HG02852 (cell line): ENCODE measurements at regions not wholly inside any gene's neighbourhood (a gene's known extent, or its start where the extent isn't known, plus 50 kb on each side); places are given as distances from the start of the nearest gene placed in this dataset.
"Not testable (repeated sequence)": the region's sequence is repeated elsewhere in the genome, so short reads cannot be mapped to it uniquely, and the experiment has no call there.

Source experiments
- ATAC-seq: cut with Tn5 transposase; IDR thresholded peaks from one replicate; pipeline ENCODE4 v1.9.1; 2021; ENCODE audit warnings: mild to moderate bottlenecking, moderate library complexity; ENCODE audit not compliant: unreplicated experiment

DNA sequence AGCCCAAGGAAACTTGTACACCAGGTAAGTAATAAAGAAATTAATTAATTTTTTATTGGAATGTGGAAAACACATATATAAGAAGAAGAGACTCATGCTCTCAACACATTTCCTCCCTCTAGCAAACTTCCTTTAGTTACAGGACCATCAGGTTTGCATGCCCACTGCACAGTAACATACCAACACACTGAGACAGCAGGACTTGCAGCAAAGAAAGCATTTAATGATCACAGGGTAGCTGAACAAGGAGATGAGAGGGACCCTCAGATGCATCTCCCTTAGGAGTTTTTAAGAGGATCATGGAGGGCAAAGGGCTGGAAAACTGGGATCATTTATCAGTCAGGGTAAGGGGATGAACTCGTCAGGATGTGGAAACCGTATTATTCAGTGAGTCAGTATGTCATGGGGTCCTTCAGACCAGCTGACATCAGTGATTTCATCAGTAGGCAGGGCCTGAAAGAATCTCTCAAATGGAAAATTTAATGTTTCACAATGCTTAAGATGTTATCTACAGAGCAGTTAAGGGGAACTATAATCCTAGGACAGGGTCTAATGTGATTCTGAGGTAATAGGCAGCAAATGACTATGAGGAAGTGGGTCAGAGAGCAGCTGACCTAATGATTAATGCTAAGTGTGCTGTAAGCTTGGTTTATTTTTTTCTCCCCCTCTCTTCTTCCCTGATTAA is 193.8 kb upstream of the RND3 start:
- no peak for ATAC-seq

DNA sequence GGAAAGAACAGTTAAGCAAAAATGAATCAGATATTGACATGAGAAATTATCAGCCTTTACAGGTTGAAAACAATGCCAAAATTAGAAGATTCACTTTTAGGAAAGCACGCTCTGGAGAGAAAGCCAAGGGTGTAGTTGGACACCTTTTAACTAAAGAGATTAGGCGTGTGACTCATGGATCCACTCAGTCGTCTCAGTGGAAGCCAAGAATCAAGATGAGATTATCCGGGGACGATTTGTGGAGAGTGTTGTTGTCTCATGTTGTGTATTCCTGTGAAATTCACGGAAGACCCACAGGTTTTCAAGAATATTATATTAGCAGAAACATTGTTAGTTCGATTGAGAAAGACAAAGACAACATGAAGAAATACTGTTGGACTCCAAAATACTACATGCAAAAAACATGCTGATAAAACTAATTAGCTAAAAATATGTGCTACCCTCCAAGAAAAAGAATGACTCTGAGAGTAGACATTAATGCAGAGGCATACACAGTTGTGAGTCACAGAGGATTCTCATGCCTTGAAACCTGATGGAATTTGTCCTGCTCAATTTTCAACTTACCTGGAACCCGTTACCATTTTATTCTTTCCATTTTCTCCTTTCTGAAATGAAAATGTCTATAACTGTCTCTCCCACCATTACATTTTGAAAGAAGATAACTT is 192.1 kb upstream of the RND3 start:
- no peak for ATAC-seq

- no peak for ATAC-seq
Measured at GRCh38 chr2:150677551-150677950, 190.1 kb upstream of the RND3 start.

DNA sequence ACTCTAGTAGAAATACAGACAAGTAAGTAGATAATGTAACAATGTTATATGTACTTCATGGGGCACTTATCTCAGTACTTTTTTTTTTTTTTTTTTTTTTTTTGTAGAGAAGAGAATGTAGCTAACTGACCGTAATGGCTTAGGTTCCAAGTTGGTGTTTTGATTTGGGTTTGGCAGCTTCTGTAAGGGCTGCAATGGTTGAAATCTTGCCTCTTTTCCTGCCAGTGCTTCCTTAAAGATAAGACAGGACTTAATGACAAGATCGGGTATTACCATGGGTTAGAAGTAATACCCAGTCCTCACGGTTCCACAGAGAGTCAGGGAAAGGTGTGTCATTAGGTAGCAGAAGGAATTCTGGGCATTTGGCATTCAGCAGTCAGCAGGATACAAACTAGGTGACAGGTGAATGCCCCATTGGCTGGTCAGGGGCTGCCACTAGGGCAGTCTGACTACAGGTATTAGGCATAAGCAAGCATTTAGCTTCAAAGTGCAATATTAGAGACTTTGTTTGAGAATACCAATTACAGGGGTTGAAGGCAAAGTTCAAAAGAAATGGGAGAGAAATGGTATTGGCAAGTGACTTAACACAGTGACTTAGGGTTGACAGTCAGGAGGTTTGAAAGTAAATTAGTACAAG is 189.4 kb upstream of the RND3 start:
- ATAC-seq: no peak

GRCh38 chr2:150675807-150676206 is 188.3 kb upstream of the RND3 start:
- no peak for ATAC-seq

DNA sequence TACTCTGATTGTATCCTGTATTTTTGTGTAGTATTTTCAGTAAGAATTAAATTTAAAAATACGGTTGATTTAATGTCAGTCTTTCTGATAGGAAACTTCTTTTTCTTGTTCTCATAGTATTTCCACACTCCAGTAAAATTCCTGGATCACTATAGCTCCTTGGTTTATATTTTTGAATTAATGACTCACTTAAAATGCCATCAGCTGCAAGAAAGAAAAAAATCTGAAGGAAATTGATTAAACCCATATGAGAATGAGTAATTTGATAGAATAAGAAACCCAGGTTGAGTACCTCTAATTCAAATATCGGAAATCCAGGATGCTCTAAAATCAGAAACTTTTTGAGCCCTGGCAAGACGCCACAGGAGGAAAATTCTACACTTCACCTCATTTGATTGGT is 186.8 kb upstream of the RND3 start:
- ATAC-seq: no peak

DNA sequence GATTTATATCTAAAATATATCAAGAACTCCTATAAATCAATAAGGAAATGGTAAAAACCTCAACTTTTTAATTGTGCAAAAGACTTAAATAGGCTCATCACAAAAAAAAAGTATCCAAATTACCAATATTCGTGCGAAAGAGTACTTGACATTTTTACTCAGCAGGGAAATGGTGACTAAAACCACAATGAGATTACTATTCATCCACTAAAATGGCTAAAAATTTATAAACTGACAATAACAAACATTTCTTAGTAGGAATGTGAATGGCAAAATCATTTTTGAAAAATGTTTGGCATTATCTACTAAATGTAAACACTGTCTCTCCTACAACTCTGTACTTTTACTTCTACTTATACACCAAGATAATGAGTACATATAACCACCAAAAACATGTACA is 184.8 kb upstream of the RND3 start:
- no peak for ATAC-seq

DNA sequence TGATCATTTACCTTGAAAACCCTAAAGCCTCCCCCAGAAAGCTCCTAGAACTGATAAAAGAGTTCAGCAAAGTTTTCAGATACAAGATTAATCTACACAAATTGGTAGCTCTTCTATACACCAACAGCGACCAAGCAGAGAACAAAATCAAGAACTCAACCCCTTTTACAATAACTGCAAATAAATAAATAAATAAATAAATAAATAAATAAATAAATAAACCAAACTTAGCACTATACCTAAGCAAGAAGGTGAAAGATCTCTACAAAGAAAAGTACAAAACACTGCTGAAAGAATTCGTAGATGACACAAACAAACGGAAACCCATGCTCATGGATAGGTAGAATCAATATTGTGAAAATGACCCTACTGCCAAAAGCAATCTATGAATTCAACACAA is 182.0 kb upstream of the RND3 start:
- ATAC-seq: no peak

GRCh38 chr2:150667039-150667438 is 179.6 kb upstream of the RND3 start:
- not testable (repeated sequence) for ATAC-seq

DNA sequence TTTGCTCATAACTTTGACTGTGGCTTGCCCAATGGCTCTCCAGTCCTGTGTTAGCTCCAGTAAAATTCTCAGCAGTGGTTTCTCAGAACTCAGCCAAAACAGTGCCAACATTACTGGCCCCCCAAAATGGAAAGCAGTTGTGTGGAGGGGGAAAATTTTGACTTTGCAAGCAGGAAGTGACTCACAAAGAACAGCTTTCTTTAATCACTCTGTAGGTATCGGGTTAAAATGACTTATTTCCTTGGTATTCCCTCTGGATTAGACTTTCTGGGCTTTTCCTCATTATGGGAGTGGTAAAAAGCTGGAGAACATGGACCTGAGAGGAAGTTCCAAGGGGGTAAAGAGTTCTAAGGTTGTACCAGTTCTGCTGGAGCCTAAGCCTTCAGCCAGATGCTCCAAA is 175.7 kb upstream of the RND3 start:
- ATAC-seq: no peak

GRCh38 chr2:150656002-150656401 is 168.5 kb upstream of the RND3 start:
- ATAC-seq: no peak

DNA sequence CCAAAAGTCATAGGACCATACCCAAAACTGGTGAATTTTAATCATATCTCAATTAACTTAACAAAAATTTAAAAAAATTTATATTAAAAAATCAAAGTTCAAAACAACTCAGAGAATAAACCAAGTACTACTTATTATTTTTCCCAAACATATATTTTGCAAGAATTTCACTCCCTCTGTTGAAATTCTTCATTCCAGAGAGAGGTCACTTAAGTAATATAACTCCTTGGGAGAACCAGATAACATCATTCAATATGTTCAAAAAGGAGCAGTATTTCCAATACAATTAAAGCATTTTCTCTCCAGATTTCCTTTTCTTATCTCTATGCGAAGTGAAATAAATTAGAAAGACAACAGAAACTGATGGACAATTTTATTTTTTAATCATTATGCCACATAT is 165.9 kb upstream of the RND3 start:
- no peak for ATAC-seq

DNA sequence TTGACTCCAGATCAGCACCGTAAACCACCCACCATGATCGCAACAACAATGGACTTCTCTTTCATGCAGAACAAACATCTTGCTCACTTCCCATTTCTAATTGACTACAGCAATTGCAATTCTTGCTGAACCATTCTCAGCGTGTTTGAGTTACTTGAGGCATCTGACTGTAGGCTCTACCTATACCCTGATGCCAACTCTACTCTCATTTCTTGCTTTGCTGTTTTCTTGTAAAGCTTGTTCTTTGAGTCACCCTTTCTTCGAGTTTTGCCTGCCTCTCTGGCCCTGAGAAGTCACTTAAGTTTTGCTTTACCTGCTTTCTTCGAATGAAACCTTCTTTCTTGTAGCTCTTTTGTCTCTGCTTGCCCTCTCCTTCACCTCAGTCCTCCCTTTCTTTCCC is 160.5 kb upstream of the RND3 start:
- no peak for ATAC-seq

- ATAC-seq: no peak
Measured at GRCh38 chr2:150646746-150647145, 159.3 kb upstream of the RND3 start.

- ATAC-seq: no peak
Measured at GRCh38 chr2:150644298-150645067, 157.0 kb upstream of the RND3 start.

GRCh38 chr2:150643114-150643725 is 155.8 kb upstream of the RND3 start:
- no peak for ATAC-seq

DNA sequence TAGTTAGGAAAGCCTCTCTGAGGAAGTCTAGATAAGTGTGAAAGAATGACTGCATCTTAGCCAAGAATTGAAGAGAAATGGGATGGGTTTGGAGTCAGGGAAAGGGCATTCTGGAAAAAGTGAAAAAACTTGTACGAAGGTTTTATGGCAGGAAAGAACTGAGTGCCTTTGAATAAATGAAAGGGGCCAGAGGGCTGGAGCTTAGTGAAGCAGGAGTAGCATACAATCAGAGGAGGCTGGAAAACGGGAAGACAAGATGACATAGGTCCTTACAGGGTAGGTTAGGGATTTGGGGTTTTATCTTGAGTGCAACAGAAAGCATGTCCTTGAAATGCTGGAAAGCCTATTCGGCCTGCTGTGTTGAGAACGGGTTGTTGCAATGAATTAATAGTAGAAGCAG is 152.6 kb upstream of the RND3 start:
- ATAC-seq: no peak

DNA sequence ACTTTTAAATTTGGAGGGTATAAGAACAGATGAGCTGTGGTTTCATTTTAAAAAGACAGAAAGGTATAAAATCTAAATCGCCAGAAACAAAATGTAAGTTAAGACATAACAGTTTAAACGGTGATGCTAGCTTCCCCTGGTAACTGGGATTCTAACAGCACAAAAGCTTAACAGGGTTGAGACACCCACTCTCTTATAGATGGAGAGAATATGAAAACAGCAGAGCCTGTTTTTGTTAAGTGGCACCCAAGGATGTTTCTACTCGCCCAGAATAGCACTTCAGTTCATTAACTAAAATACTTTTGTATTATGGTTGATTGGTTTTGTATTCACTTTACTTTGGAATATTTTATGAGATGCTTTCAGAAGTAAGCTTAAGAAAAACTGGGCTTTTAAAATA is 151.9 kb upstream of the RND3 start:
- no peak for ATAC-seq

- no peak for ATAC-seq
Measured at GRCh38 chr2:150631236-150631821, 143.9 kb upstream of the RND3 start.

- ATAC-seq: no peak
Measured at GRCh38 chr2:150630587-150631235, 143.2 kb upstream of the RND3 start.
